IMR-90 (cell line): ENCODE measurements at regions not wholly inside any gene's neighbourhood (a gene's known extent, or its start where the extent isn't known, plus 50 kb on each side); places are given as distances from the start of the nearest gene placed in this dataset.

Experiments
- ATAC-seq: fragments of 200-7000 bp; cut with Tn5 transposase; 2 replicates; pipeline ENCODE4 v1.9.1; 2020; ENCODE audit warnings: low read depth, mild to moderate bottlenecking, moderate library complexity
- BruUV-seq: library from RNA; stranded (reverse); fragments of 400-500 nt; replicated peaks from 2 replicates; lab custom pipeline; 2021; lab: Mats Ljungman, UMichigan
- CTCF ChIA-PET: fragments of 300-600 bp; formaldehyde crosslinking; extraction: SDS; loops from one replicate; lab custom pipeline; 2021; ENCODE audit warnings: antibody characterized with exemption; lab: Yijun Ruan, JAX
- POLR2A ChIA-PET: fragments of 300-600 bp; sonication (Branson Sonifier 250); formaldehyde crosslinking; loops from one replicate; lab custom pipeline; 2022; ENCODE audit warnings: antibody characterized with exemption; ENCODE audit not compliant: unreplicated experiment; lab: Charles Lee
- DNase-seq: peaks from one replicate; pipeline ENCODE4 v3.0.0; 2013
- H2AFZ ChIP-seq: replicated peaks from 2 replicates; pipeline ENCODE3; 2013; ENCODE audit warnings: low read length, mild to moderate bottlenecking; ENCODE audit not compliant: poor library complexity
- H2AK5ac ChIP-seq: 2 replicates; pipeline ENCODE4 v1.6.1; 2013; ENCODE audit warnings: low read depth, low read length, inconsistent platforms
- H2AK9ac ChIP-seq: replicated peaks from 2 replicates; pipeline ENCODE3; 2013; ENCODE audit warnings: mild to moderate bottlenecking, low read depth, low read length, moderate library complexity; ENCODE audit not compliant: poor library complexity
- H2BK120ac ChIP-seq: 2 replicates; pipeline ENCODE4 v1.6.1; 2013; ENCODE audit warnings: low read depth, low read length, inconsistent platforms
- H2BK15ac ChIP-seq: 3 replicates; pipeline ENCODE4 v1.6.1; 2013; ENCODE audit warnings: low read depth, low read length, inconsistent platforms
- H2BK20ac ChIP-seq: 2 replicates; pipeline ENCODE4 v1.6.1; 2013; ENCODE audit warnings: low read depth, mild to moderate bottlenecking, inconsistent platforms, low read length, moderate library complexity
- H2BK5ac ChIP-seq: 2 replicates; pipeline ENCODE4 v1.6.1; 2013; ENCODE audit warnings: mild to moderate bottlenecking, low read depth, low read length, inconsistent platforms; ENCODE audit not compliant: poor library complexity, severe bottlenecking
- H3K14ac ChIP-seq: replicated peaks from 2 replicates; pipeline ENCODE4 v1.6.1; 2013; ENCODE audit warnings: low read depth, low read length, inconsistent platforms
- H3K18ac ChIP-seq: 2 replicates; pipeline ENCODE4 v1.6.1; 2013; ENCODE audit warnings: low read depth, low read length, control low read depth
- H3K23ac ChIP-seq: 2 replicates; pipeline ENCODE4 v1.6.1; 2013; ENCODE audit warnings: low read depth, low read length, inconsistent platforms
- H3K27ac ChIP-seq: 2 replicates; pipeline ENCODE4 v1.5.1; 2013; ENCODE audit warnings: mild to moderate bottlenecking, control low read depth, low read length; ENCODE audit not compliant: insufficient read depth
- H3K27me3 ChIP-seq: 2 replicates; pipeline ENCODE4 v1.6.1; 2013; ENCODE audit warnings: low read length; ENCODE audit not compliant: control insufficient read depth, insufficient read depth
- H3K36me3 ChIP-seq: 2 replicates; pipeline ENCODE4 v1.6.1; 2013; ENCODE audit warnings: low read length, mixed read lengths; ENCODE audit not compliant: control insufficient read depth, insufficient read depth
- H3K4ac ChIP-seq: 2 replicates; pipeline ENCODE4 v1.6.1; 2013; ENCODE audit warnings: low read depth, low read length, inconsistent platforms
- H3K4me1 ChIP-seq: 2 replicates; pipeline ENCODE4 v1.6.1; 2013; ENCODE audit warnings: low read length, mixed read lengths; ENCODE audit not compliant: control insufficient read depth, insufficient read depth
- H3K4me2 ChIP-seq: 2 replicates; pipeline ENCODE4 v1.6.1; 2013; ENCODE audit warnings: low read depth, mild to moderate bottlenecking, control low read depth, low read length, moderate library complexity
- H3K4me3 ChIP-seq: 2 replicates; pipeline ENCODE4 v1.5.1; 2013; ENCODE audit warnings: low read depth, mild to moderate bottlenecking, control low read depth, low read length, moderate library complexity; ENCODE audit not compliant: insufficient read depth
- H3K56ac ChIP-seq: 2 replicates; pipeline ENCODE4 v1.6.1; 2013; ENCODE audit warnings: low read length, inconsistent platforms; ENCODE audit not compliant: insufficient read depth; ENCODE audit errors: extremely low read depth
- H3K79me1 ChIP-seq, 2 experiments: 2 replicates each; pipeline ENCODE4 v1.6.1; 2013; ENCODE audit warnings: low read length in 2 of 2, inconsistent platforms in 1 of 2, low read depth in 1 of 2
- H3K9ac ChIP-seq: 2 replicates; pipeline ENCODE4 v1.6.1; 2013; ENCODE audit warnings: low read depth, low read length, control low read depth
- H3K9me1 ChIP-seq: 2 replicates; pipeline ENCODE4 v1.6.1; 2013; ENCODE audit warnings: low read length, inconsistent platforms; ENCODE audit not compliant: insufficient read depth
- H3K9me3 ChIP-seq: 2 replicates; pipeline ENCODE4 v1.6.1; 2013; ENCODE audit warnings: low read length; ENCODE audit not compliant: control insufficient read depth, insufficient read depth
- H4K20me1 ChIP-seq: 2 replicates; pipeline ENCODE4 v1.6.1; 2013; ENCODE audit warnings: low read length, inconsistent platforms; ENCODE audit not compliant: insufficient read depth
- H4K5ac ChIP-seq: 2 replicates; pipeline ENCODE4 v1.6.1; 2013; ENCODE audit warnings: mild to moderate bottlenecking, low read depth, low read length, control low read depth
- H4K8ac ChIP-seq, 2 experiments: 2 replicates each; pipeline ENCODE4 v1.6.1; 2013; ENCODE audit warnings: low read depth in 2 of 2, low read length in 2 of 2, control low read depth in 1 of 2, inconsistent platforms in 1 of 2
- H4K91ac ChIP-seq: 2 replicates; pipeline ENCODE4 v1.6.1; 2013; ENCODE audit warnings: low read depth, low read length, inconsistent platforms; ENCODE audit not compliant: insufficient read depth
- BHLHE40 ChIP-seq: fragments of 150-350 bp; IDR thresholded peaks from 2 replicates; pipeline ENCODE4 v1.6.1; 2016; ENCODE audit warnings: mild to moderate bottlenecking, low read depth, low read length
- CEBPB ChIP-seq: IDR thresholded peaks from 2 replicates; pipeline ENCODE4 v1.6.1; 2012; ENCODE audit warnings: low read depth, low read length, improper control_type of control experiment
- CHD1 ChIP-seq: IDR thresholded peaks from 2 replicates; pipeline ENCODE4 v1.6.1; 2012; ENCODE audit warnings: low read depth, low read length, improper control_type of control experiment
- ELK1 ChIP-seq: fragments of 150-350 bp; IDR thresholded peaks from 2 replicates; pipeline ENCODE4 v1.6.1; 2016; ENCODE audit warnings: low read depth, mild to moderate bottlenecking, low read length, moderate library complexity, borderline replicate concordance
- FOS ChIP-seq: fragments of 150-350 bp; IDR thresholded peaks from 2 replicates; pipeline ENCODE4 v1.6.1; 2016; ENCODE audit warnings: low read depth, low read length
- MAFK ChIP-seq: IDR thresholded peaks from 2 replicates; pipeline ENCODE4 v1.6.1; 2012; ENCODE audit warnings: low read depth, low read length, improper control_type of control experiment
- MAZ ChIP-seq: IDR thresholded peaks from 2 replicates; pipeline ENCODE4 v1.6.1; 2012; ENCODE audit warnings: low read depth, mild to moderate bottlenecking, low read length, improper control_type of control experiment, moderate library complexity, borderline replicate concordance
- MXI1 ChIP-seq: IDR thresholded peaks from 2 replicates; pipeline ENCODE4 v1.6.1; 2012; ENCODE audit warnings: low read depth, mild to moderate bottlenecking, low read length, moderate library complexity, borderline replicate concordance
- NFE2L2 ChIP-seq: fragments of 150-350 bp; IDR thresholded peaks from 2 replicates; pipeline ENCODE4 v1.6.1; 2016; ENCODE audit warnings: low read depth, mild to moderate bottlenecking, low read length
- POLR2A ChIP-seq: IDR thresholded peaks from 2 replicates; pipeline ENCODE4 v1.6.1; 2012; ENCODE audit warnings: mild to moderate bottlenecking, low read depth, low read length
- RAD21 ChIP-seq: IDR thresholded peaks from 2 replicates; pipeline ENCODE4 v1.6.1; 2012; ENCODE audit warnings: low read length, improper control_type of control experiment
- RCOR1 ChIP-seq: IDR thresholded peaks from 2 replicates; pipeline ENCODE4 v1.6.1; 2012; ENCODE audit warnings: mild to moderate bottlenecking, low read length, improper control_type of control experiment; ENCODE audit not compliant: insufficient replicate concordance
- RFX5 ChIP-seq: IDR thresholded peaks from 2 replicates; pipeline ENCODE4 v1.8.0; 2012; ENCODE audit warnings: low read depth, mild to moderate bottlenecking, low read length, moderate library complexity
- SMC3 ChIP-seq: fragments of 150-350 bp; IDR thresholded peaks from 2 replicates; pipeline ENCODE4 v1.6.1; 2016; ENCODE audit warnings: low read depth, mild to moderate bottlenecking, antibody characterized with exemption, low read length, moderate library complexity
- dilution Hi-C: fragments of 300-500 bp; cut with HindIII; formaldehyde crosslinking; loops from one replicate; pipeline ENCODE4 v1.14.3; 2018; ENCODE audit warnings: low sequenced_read_pairs; ENCODE audit not compliant: unreplicated experiment
- in situ Hi-C: fragments of 300-500 bp; cut with MboI; formaldehyde crosslinking; loops from 3 replicates; pipeline ENCODE4 v1.14.3; 2019; ENCODE audit warnings: low sequenced_read_pairs, inconsistent platforms, mixed read lengths
- intact Hi-C: fragments of 100-400 bp; cut with micrococcal nuclease; formaldehyde crosslinking; loops from 2 replicates; pipeline ENCODE4 v1.10.0; 2022
- TF ChIP-seq, protein P1 (sequence below): conservative IDR thresholded peaks from 2 replicates; pipeline ENCODE4 v1.5.1; 2012; ENCODE audit warnings: mild to moderate bottlenecking, low read depth, low read length, improper control_type of control experiment
- TF ChIP-seq, protein P2 (sequence below): fragments of 150-350 bp; IDR thresholded peaks from 2 replicates; pipeline ENCODE4 v1.6.1; 2017; ENCODE audit warnings: mild to moderate bottlenecking, antibody characterized with exemption, low read length, low read depth

GRCh38 chr6:104010897-104011296 lies 848.8 kb downstream of the HACE1 start:
- no peak overlapping the region for H2BK15ac ChIP-seq
- H3K4me3 ChIP-seq, result no peak overlapping the region
- no peak overlapping the region for H3K23ac ChIP-seq
- peaks cover 1% of the 10 kb centered on the region; the same call in 1 of the 2 replicates for H3K9me3 ChIP-seq
- H3K36me3 ChIP-seq, result no peaks in the 10 kb centered on the region
- CTCF ChIA-PET, result interaction anchor here (0.5 kb wide), 1 partner anchor 1158 kb away, joined by 3 read pairs; no protein-coding TSS in a partner anchor
- no peak overlapping the region for H3K14ac ChIP-seq
- POLR2A ChIA-PET, result no interaction called here
- H3K4me2 ChIP-seq, result no peak overlapping the region
- no peak overlapping the region for H3K9ac ChIP-seq
- H4K8ac ChIP-seq, result no peak overlapping the region
- no peak overlapping the region for H4K5ac ChIP-seq
- H3K79me1 ChIP-seq, result no peaks in the 10 kb centered on the region
- H3K56ac ChIP-seq, result no peak overlapping the region
- no peaks in the 10 kb centered on the region for H3K4me1 ChIP-seq
- H2AFZ ChIP-seq, result no peak overlapping the region
- H3K18ac ChIP-seq, result no peak overlapping the region
- in situ Hi-C loops (no loop called here), intact Hi-C loops (no loop called here), dilution Hi-C loops (no loop called here)
- H4K91ac ChIP-seq, result no peak overlapping the region
- ATAC-seq (no peak), DNase-seq (no peak)
- H4K20me1 ChIP-seq, result no peaks in the 10 kb centered on the region
- no peak overlapping the region for H2AK5ac ChIP-seq
- no peaks in the 10 kb centered on the region for H3K27me3 ChIP-seq
- no peak overlapping the region for H2BK120ac ChIP-seq
- H3K9me1 ChIP-seq, result no peaks in the 10 kb centered on the region
- no peak overlapping the region for H3K4ac ChIP-seq
- no TSS peak for BruUV-seq
- TF ChIP-seq SMC3, result no peak
- no peak for TF ChIP-seq BHLHE40
- TF ChIP-seq CHD1, result no peak
- no peak for TF ChIP-seq POLR2A
- TF ChIP-seq RAD21, result no peak
- TF ChIP-seq RCOR1, result no peak
- TF ChIP-seq MAZ, result no peak
- TF ChIP-seq RFX5, result no peak
- no peak for TF ChIP-seq MAFK
- no peak for TF ChIP-seq CEBPB
- TF ChIP-seq, protein P1, sequence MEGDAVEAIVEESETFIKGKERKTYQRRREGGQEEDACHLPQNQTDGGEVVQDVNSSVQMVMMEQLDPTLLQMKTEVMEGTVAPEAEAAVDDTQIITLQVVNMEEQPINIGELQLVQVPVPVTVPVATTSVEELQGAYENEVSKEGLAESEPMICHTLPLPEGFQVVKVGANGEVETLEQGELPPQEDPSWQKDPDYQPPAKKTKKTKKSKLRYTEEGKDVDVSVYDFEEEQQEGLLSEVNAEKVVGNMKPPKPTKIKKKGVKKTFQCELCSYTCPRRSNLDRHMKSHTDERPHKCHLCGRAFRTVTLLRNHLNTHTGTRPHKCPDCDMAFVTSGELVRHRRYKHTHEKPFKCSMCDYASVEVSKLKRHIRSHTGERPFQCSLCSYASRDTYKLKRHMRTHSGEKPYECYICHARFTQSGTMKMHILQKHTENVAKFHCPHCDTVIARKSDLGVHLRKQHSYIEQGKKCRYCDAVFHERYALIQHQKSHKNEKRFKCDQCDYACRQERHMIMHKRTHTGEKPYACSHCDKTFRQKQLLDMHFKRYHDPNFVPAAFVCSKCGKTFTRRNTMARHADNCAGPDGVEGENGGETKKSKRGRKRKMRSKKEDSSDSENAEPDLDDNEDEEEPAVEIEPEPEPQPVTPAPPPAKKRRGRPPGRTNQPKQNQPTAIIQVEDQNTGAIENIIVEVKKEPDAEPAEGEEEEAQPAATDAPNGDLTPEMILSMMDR, result no peak
- TF ChIP-seq, protein P2, sequence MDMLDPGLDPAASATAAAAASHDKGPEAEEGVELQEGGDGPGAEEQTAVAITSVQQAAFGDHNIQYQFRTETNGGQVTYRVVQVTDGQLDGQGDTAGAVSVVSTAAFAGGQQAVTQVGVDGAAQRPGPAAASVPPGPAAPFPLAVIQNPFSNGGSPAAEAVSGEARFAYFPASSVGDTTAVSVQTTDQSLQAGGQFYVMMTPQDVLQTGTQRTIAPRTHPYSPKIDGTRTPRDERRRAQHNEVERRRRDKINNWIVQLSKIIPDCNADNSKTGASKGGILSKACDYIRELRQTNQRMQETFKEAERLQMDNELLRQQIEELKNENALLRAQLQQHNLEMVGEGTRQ, result no peak
- TF ChIP-seq MXI1, result no peak
- TF ChIP-seq FOS, result no peak
- no peak for TF ChIP-seq ELK1
- TF ChIP-seq NFE2L2, result no peak
- H2BK20ac ChIP-seq, result no peak overlapping the region
- H2AK9ac ChIP-seq, result no peak overlapping the region
- no peak overlapping the region for H2BK5ac ChIP-seq
- H3K27ac ChIP-seq, result no peak overlapping the region
